ENCODE measurements at regions not wholly inside any gene's neighbourhood (a gene's known extent, or its start where the extent isn't known, plus 50 kb on each side); places are given as distances from the start of the nearest gene placed in this dataset.

- TF ChIP-seq EZH2phosphoT487 (IDR thresholded peaks at IDR 0.05; ENCODE audit: borderline replicate concordance) (no peak), CTCF (conservative IDR thresholded peaks at IDR 0.05; ENCODE audit: low read length) (no peak)
These were observed 1369.1 kb downstream of the UQCRFS1 start for GRCh38 chr19:27843861-27844260.

Measured in Loucy (cell line).